ENCODE measurements at regions not wholly inside any gene's neighbourhood (a gene's known extent, or its start where the extent isn't known, plus 50 kb on each side); places are given as distances from the start of the nearest gene placed in this dataset.

DNA sequence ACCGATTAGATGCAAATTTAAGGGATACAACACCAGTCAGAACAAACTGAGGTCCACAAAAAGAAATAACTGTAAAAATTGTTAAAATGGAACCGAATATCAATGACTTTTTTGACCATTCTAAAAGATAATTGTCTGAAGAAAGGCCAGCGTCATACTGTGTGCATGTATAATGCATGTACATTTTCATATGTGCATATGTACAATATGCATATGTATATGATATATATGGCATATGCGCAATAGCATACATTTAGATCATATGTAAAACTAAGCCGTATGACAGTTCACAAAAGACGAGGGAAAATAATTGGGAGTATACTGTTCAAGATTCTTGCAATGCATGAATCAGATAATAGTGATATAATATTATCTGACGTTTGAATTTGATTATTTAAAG, 475.8 kb upstream of the TMEM132C start:
- no peaks in the 10 kb centered on the region for H3K27me3 ChIP-seq (ENCODE audit: control insufficient read depth in 2 of 2, insufficient read depth in 2 of 2, low read length in 2 of 2)
- no peaks in the 10 kb centered on the region for H3K79me2 ChIP-seq (ENCODE audit: control insufficient read depth, insufficient read depth, low read length)
- dilution Hi-C loops (cut with MboI; ENCODE audit: extremely low pct_ligation_motif_present, low sequenced_read_pairs): no loop called here
- H3K4me1 ChIP-seq (ENCODE audit: control insufficient read depth, extremely low read depth, insufficient read depth, low read length): no peaks in the 10 kb centered on the region
- FAIRE-seq (no peak), DNase-seq (ENCODE audit: low read depth, low spot score) (no peak)
- POLR2A ChIA-PET: no interaction called here
- H3K4me3 ChIP-seq (replicated peaks in 1 of 3; ENCODE audit: insufficient read depth in 1 of 3, low read depth in 1 of 3, low read length in 3 of 3): no peak overlapping the region
- intact Hi-C loops (cut with micrococcal nuclease): no loop called here
- CTCF ChIA-PET: no interaction called here
- H3K4me2 ChIP-seq (ENCODE audit: insufficient read depth, low read length): no peak overlapping the region
- H2AFZ ChIP-seq (ENCODE audit: low read depth, low read length): no peak overlapping the region
- no peak for TF ChIP-seq POLR2AphosphoS5 (IDR thresholded peaks at IDR 0.05; ENCODE audit: insufficient read depth, low read depth, low read length)
- no peak for TF ChIP-seq GATA2 (IDR thresholded peaks at IDR 0.05; ENCODE audit: insufficient read depth, insufficient read length, low read depth, low read length)
- TF ChIP-seq, protein P1, sequence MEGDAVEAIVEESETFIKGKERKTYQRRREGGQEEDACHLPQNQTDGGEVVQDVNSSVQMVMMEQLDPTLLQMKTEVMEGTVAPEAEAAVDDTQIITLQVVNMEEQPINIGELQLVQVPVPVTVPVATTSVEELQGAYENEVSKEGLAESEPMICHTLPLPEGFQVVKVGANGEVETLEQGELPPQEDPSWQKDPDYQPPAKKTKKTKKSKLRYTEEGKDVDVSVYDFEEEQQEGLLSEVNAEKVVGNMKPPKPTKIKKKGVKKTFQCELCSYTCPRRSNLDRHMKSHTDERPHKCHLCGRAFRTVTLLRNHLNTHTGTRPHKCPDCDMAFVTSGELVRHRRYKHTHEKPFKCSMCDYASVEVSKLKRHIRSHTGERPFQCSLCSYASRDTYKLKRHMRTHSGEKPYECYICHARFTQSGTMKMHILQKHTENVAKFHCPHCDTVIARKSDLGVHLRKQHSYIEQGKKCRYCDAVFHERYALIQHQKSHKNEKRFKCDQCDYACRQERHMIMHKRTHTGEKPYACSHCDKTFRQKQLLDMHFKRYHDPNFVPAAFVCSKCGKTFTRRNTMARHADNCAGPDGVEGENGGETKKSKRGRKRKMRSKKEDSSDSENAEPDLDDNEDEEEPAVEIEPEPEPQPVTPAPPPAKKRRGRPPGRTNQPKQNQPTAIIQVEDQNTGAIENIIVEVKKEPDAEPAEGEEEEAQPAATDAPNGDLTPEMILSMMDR (IDR thresholded peaks at IDR 0.05; ENCODE audit: extremely low read depth in 1 of 2, insufficient read depth in 1 of 2, low read depth in 1 of 2, low read length in 2 of 2): no peak
- TF ChIP-seq MYC (IDR thresholded peaks at IDR 0.05; ENCODE audit: low read depth, low read length): no peak
- no peak for TF ChIP-seq POLR2A (IDR thresholded peaks at IDR 0.05; ENCODE audit: low read depth, low read length)
- TF ChIP-seq FOS (IDR thresholded peaks at IDR 0.05; ENCODE audit: borderline replicate concordance, insufficient read depth, low read length): no peak
- TF ChIP-seq JUN (IDR thresholded peaks at IDR 0.05; ENCODE audit: borderline replicate concordance, insufficient read depth, insufficient read length, low read depth): no peak
- TF ChIP-seq, protein P2, sequence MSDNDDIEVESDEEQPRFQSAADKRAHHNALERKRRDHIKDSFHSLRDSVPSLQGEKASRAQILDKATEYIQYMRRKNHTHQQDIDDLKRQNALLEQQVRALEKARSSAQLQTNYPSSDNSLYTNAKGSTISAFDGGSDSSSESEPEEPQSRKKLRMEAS (IDR thresholded peaks at IDR 0.05; ENCODE audit: insufficient read depth, insufficient read length): no peak
- TF ChIP-seq EZH2 (IDR thresholded peaks at IDR 0.05; ENCODE audit: borderline replicate concordance, low read depth, low read length, severe bottlenecking): no peak
- H3K9me1 ChIP-seq (replicated peaks; ENCODE audit: control insufficient read depth, extremely low read depth, insufficient read depth, low read length): no peaks in the 10 kb centered on the region
- H4K20me1 ChIP-seq (replicated peaks; ENCODE audit: control insufficient read depth, extremely low read depth, insufficient read depth, low read length): no peaks in the 10 kb centered on the region
- no peak overlapping the region for H3K27ac ChIP-seq (ENCODE audit: insufficient read depth, low read depth, low read length)
- no TSS peak for BruUV-seq (replicated peaks)
- no peak overlapping the region for H3K9ac ChIP-seq (replicated peaks; ENCODE audit: extremely low read depth, insufficient read depth, low read length)
- H3K9me3 ChIP-seq (replicated peaks; ENCODE audit: control insufficient read depth, insufficient read depth, low read length): peaks cover 2% of the 10 kb centered on the region
- no peaks in the 10 kb centered on the region for H3K36me3 ChIP-seq (ENCODE audit: control insufficient read depth in 2 of 2, extremely low read depth in 1 of 2, insufficient read depth in 2 of 2, low read length in 2 of 2)

All from endothelial cell of umbilical vein (primary cell).